CD14-positive monocyte (primary cell): ENCODE measurements at regions not wholly inside any gene's neighbourhood (a gene's known extent, or its start where the extent isn't known, plus 50 kb on each side); places are given as distances from the start of the nearest gene placed in this dataset.

Experiments used
- DNase-seq, 3 donors: peaks; one replicate each; pipeline ENCODE4 v3.0.0-alpha.2; 2011 to 2022
- H2AFZ ChIP-seq: 2 replicates; pipeline ENCODE4 v1.6.0; 2012; ENCODE audit warnings: mild to moderate bottlenecking, low read depth, low read length, inconsistent platforms; ENCODE audit not compliant: insufficient read depth, poor library complexity, severe bottlenecking
- H3K27ac ChIP-seq, 2 donors: 1 replicate in 1 of 2; 2 replicates in 1 of 2; pipeline ENCODE4 v1.5.1; 2012 to 2013; ENCODE audit warnings: low read length in 2 of 2, control low read depth in 1 of 2, inconsistent platforms in 1 of 2, low read depth in 1 of 2, mild to moderate bottlenecking in 1 of 2
- H3K27me3 ChIP-seq, 2 donors: one replicate each; pipeline versions ENCODE4 v1.6.0 to v1.6.1; 2011 to 2013; ENCODE audit warnings: low read length in 2 of 2; ENCODE audit not compliant: control insufficient read depth in 2 of 2, insufficient read depth in 2 of 2
- H3K36me3 ChIP-seq, 2 donors: replicated peaks in 1 of 2; 1 replicate in 1 of 2; 2 replicates in 1 of 2; pipeline versions ENCODE4 v1.5.1 to v1.6.1; 2012 to 2013; ENCODE audit warnings: low read length in 2 of 2, control low read depth in 1 of 2, inconsistent platforms in 1 of 2, mild to moderate bottlenecking in 1 of 2; ENCODE audit not compliant: insufficient read depth in 2 of 2, control insufficient read depth in 1 of 2
- H3K4me1 ChIP-seq, 2 donors: 1 replicate in 1 of 2; 2 replicates in 1 of 2; pipeline versions ENCODE4 v1.5.1 to v1.6.1; 2012 to 2013; ENCODE audit warnings: low read length in 2 of 2, control low read depth in 1 of 2, inconsistent platforms in 1 of 2, mild to moderate bottlenecking in 1 of 2, moderate library complexity in 1 of 2; ENCODE audit not compliant: insufficient read depth in 2 of 2, control insufficient read depth in 1 of 2
- H3K4me2 ChIP-seq: replicated peaks from 2 replicates; pipeline ENCODE3; 2012; ENCODE audit warnings: low read length, moderate library complexity, mild to moderate bottlenecking; ENCODE audit not compliant: poor library complexity, severe bottlenecking; ENCODE audit errors: extremely low read depth
- H3K4me3 ChIP-seq, 3 experiments: fragments of 200-600 bp in 1 of 3; sonication (generic) in 1 of 3; replicated peaks in 1 of 3; 1 replicate in 2 of 3; 2 replicates in 1 of 3; pipeline ENCODE4 v1.5.1; 2011 to 2013; ENCODE audit warnings: low read length in 3 of 3, mild to moderate bottlenecking in 3 of 3, control low read depth in 2 of 3, low read depth in 2 of 3, inconsistent platforms in 1 of 3, moderate library complexity in 1 of 3
- H3K79me2 ChIP-seq: 2 replicates; pipeline ENCODE4 v1.6.0; 2012; ENCODE audit warnings: mild to moderate bottlenecking, control low read depth, inconsistent platforms, low read length, moderate library complexity; ENCODE audit not compliant: insufficient read depth
- H3K9ac ChIP-seq: 2 replicates; pipeline ENCODE4 v1.6.0; 2017; ENCODE audit warnings: low read length, mild to moderate bottlenecking; ENCODE audit not compliant: insufficient read depth, poor library complexity, severe bottlenecking
- H3K9me3 ChIP-seq, 2 donors: replicated peaks in 1 of 2; 1 replicate in 1 of 2; 2 replicates in 1 of 2; pipeline versions ENCODE4 v1.5.1 to v1.6.1; 2012 to 2013; ENCODE audit warnings: low read length in 2 of 2, control low read depth in 1 of 2; ENCODE audit not compliant: control insufficient read depth in 1 of 2, insufficient read depth in 1 of 2
- H4K20me1 ChIP-seq: 2 replicates; pipeline ENCODE4 v1.6.0; 2012; ENCODE audit warnings: mild to moderate bottlenecking, low read length, control low read depth, moderate library complexity; ENCODE audit not compliant: insufficient read depth
- H3K27ac Mint-ChIP-seq, 7 donors: one replicate each; pipeline ENCODE4 v1.8.0; 2020; ENCODE audit warnings: mild to moderate bottlenecking in 7 of 7, mixed read lengths in 7 of 7, moderate library complexity in 6 of 7, inconsistent platforms in 2 of 7
- H3K27me3 Mint-ChIP-seq, 3 donors: one replicate each; pipeline ENCODE4 v1.8.0; 2021 to 2022; ENCODE audit warnings: low read depth in 3 of 3, mild to moderate bottlenecking in 3 of 3, mixed read lengths in 3 of 3, moderate library complexity in 3 of 3, inconsistent platforms in 1 of 3
- H3K36me3 Mint-ChIP-seq, 2 donors: one replicate each; pipeline ENCODE4 v1.8.0; 2020; ENCODE audit warnings: mixed read lengths in 2 of 2, inconsistent platforms in 1 of 2, mild to moderate bottlenecking in 1 of 2
- H3K4me1 Mint-ChIP-seq: one replicate; pipeline ENCODE4 v1.8.0; 2020; ENCODE audit warnings: mild to moderate bottlenecking, mixed read lengths
- H3K4me3 Mint-ChIP-seq, 2 donors: one replicate each; pipeline ENCODE4 v1.8.0; 2020; ENCODE audit warnings: mild to moderate bottlenecking in 2 of 2, mixed read lengths in 2 of 2, moderate library complexity in 1 of 2
- H3K9me3 Mint-ChIP-seq, 7 donors: one replicate each; pipeline ENCODE4 v1.8.0; 2020 to 2022; ENCODE audit warnings: mixed read lengths in 7 of 7, mild to moderate bottlenecking in 6 of 7, moderate library complexity in 6 of 7, inconsistent platforms in 2 of 7
- CTCF ChIP-seq: fragments of 200-600 bp; IDR thresholded peaks from one replicate; pipeline ENCODE4 v1.8.0; 2022; ENCODE audit warnings: antibody characterized with exemption, mild to moderate bottlenecking
- WGBS: methylation state at CpG from one replicate; pipeline ENCODE4 v1.1.5; 2013; ENCODE audit warnings: missing lambda C conversion rate; ENCODE audit not compliant: insufficient coverage; 5-methylcytosine and 5-hydroxymethylcytosine counted together
- intact Hi-C, 2 donors: fragments of 100-400 bp; cut with micrococcal nuclease; formaldehyde crosslinking; loops; one replicate each; pipeline versions ENCODE4 v1.15.0 to v1.15.1; 2023

- Histone ChIP-seq H3K9ac (no peak overlapping the region), H4K20me1 (no peaks in the 10 kb centered on the region), H3K27ac (no peak overlapping the region), H2AFZ (no peak overlapping the region), H3K4me2 (no peak overlapping the region), H3K9me3 (peaks cover 0 to 8% of the 10 kb centered on the region in 2 donors), H3K4me1 (no peaks in the 10 kb centered on the region), H3K27me3 (peaks cover 27 to 51% of the 10 kb centered on the region in 2 donors), H3K79me2 (no peaks in the 10 kb centered on the region), H3K36me3 (no peaks in the 10 kb centered on the region), H3K4me3 (no peak overlapping the region)
- Mint-ChIP-seq H3K27ac (no peak overlapping the region), H3K4me3 (peak overlapping the region in 1 of 2 donors; percentile 1), H3K4me1 (peaks cover 2% of the 10 kb centered on the region), H3K27me3 (peaks cover 28 to 68% (median 40%) of the 10 kb centered on the region in 3 donors), H3K9me3 (peaks cover 9 to 23% (median 14%) of the 10 kb centered on the region in 7 donors), H3K36me3 (peaks cover 0 to 1% of the 10 kb centered on the region in 2 donors)
- intact Hi-C loops = no loop called here
- no peak for DNase-seq
- WGBS = 60% methylated on average over 1 of the region's 4 CpGs
- no peak for TF ChIP-seq CTCF
Observed at GRCh38 chr6:27584326-27584725, 111.4 kb upstream of the ZNF184 start.

- Mint-ChIP-seq H3K4me3 (peak overlapping the region in 1 of 2 donors; percentile 63), H3K9me3 (peaks cover 9 to 26% (median 14%) of the 10 kb centered on the region in 7 donors), H3K4me1 (peaks cover 2% of the 10 kb centered on the region), H3K27ac (no peak overlapping the region), H3K27me3 (peaks cover 28 to 62% (median 40%) of the 10 kb centered on the region in 3 donors), H3K36me3 (peaks cover 0 to 1% of the 10 kb centered on the region in 2 donors)
- H3K27ac ChIP-seq = no peak overlapping the region
- H3K27me3 ChIP-seq = peaks cover 24 to 48% of the 10 kb centered on the region in 2 donors
- DNase-seq = no peak
- H3K4me1 ChIP-seq = no peaks in the 10 kb centered on the region
- H3K9me3 ChIP-seq = peaks cover 0 to 8% of the 10 kb centered on the region in 2 donors
- no peaks in the 10 kb centered on the region for H3K79me2 ChIP-seq
- H3K4me3 ChIP-seq = no peak overlapping the region
- H2AFZ ChIP-seq = no peak overlapping the region
- TF ChIP-seq CTCF = no peak
- intact Hi-C loops = no loop called here
- no peak overlapping the region for H3K4me2 ChIP-seq
- H3K9ac ChIP-seq = no peak overlapping the region
- 29% methylated on average over 5 of the region's 32 CpGs for WGBS
- H4K20me1 ChIP-seq = no peaks in the 10 kb centered on the region
- H3K36me3 ChIP-seq = no peaks in the 10 kb centered on the region
Observed at GRCh38 chr6:27582928-27583725, 110.2 kb upstream of the ZNF184 start.
